ENCODE measurements at regions not wholly inside any gene's neighbourhood (a gene's known extent, or its start where the extent isn't known, plus 50 kb on each side); places are given as distances from the start of the nearest gene placed in this dataset.

DNA sequence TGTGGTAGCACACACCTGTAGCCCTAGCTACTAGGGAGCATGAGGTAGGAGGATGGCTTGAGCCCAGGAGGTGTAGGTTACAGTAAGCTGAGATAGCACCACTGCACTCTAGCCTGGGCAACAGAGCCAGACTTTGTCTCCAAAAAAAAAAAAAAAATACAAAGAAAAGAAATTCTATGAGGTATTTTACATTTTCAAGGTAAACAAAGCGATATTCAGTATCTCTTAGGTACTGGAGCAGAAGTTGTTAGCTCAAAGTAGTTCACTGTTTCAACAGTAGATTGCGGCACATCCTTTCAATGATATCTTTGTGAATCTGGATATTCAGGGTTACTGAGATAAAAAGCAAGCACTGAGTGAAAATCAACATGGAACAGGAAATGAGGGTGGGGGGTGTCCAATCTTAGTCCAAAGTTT lies 318.5 kb downstream of the ZNF621 start:
- H3K4me3 ChIP-seq (ENCODE audit: low read depth in 1 of 2, low read length in 2 of 2), result no peak overlapping the region
- H3K9me3 ChIP-seq (ENCODE audit: control insufficient read depth in 1 of 2, low read length in 2 of 2), result no peaks in the 10 kb centered on the region
- no peaks in the 10 kb centered on the region for H3K4me1 ChIP-seq (ENCODE audit: control insufficient read depth in 1 of 2, insufficient read depth in 2 of 2, low read length in 2 of 2)
- no peak overlapping the region for H3K27ac ChIP-seq (ENCODE audit: low read depth, low read length)
- H3K36me3 ChIP-seq (ENCODE audit: control insufficient read depth in 1 of 2, insufficient read depth in 2 of 2, low read length in 2 of 2), result no peaks in the 10 kb centered on the region
- no peaks in the 10 kb centered on the region for H3K27me3 ChIP-seq (ENCODE audit: control insufficient read depth in 1 of 2, insufficient read depth in 2 of 2, low read length in 2 of 2)
- no peak overlapping the region for H3K9ac ChIP-seq (ENCODE audit: low read depth in 1 of 2, low read length in 2 of 2)

DNA sequence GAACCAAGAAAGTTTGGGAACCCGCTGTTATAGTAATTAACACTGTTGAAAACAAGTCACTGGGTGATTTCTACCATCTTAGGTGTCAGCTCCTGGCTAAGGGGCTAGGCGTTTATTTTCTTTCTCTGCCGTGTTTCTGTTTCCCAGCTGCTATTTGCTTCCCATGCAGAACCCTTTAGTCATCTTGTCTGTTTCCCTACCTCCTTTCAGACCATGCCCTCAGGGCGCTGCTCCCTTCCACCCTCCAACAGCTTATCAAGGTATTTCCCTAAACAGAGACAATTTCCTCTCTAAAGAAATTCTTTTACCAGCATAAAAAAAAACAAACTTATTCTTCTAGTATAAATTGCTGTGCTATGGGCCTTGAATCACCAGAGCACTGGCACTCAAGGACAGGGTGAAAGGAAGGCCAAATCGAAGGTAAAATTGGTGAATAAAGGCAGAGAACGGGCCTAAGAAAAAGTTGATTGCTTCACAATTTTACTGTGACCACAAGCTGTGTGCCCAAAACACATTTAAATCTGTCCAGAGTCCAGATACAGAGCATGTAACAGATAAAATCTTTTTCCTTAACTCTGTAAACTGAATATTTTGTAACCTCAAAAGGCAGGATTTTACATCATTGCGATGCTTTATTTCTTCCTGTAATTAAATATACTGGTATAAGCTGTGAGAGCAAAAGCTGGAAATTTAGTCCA lies 319.2 kb downstream of the ZNF621 start:
- no peaks in the 10 kb centered on the region for H3K9me3 ChIP-seq (ENCODE audit: control insufficient read depth in 1 of 2, low read length in 2 of 2)
- no peaks in the 10 kb centered on the region for H3K36me3 ChIP-seq (ENCODE audit: control insufficient read depth in 1 of 2, insufficient read depth in 2 of 2, low read length in 2 of 2)
- no peak overlapping the region for H3K27ac ChIP-seq (ENCODE audit: low read depth, low read length)
- H3K9ac ChIP-seq (ENCODE audit: low read depth in 1 of 2, low read length in 2 of 2), result no peak overlapping the region
- no peak overlapping the region for H3K4me3 ChIP-seq (ENCODE audit: low read depth in 1 of 2, low read length in 2 of 2)
- H3K4me1 ChIP-seq (ENCODE audit: control insufficient read depth in 1 of 2, insufficient read depth in 2 of 2, low read length in 2 of 2), result no peaks in the 10 kb centered on the region
- H3K27me3 ChIP-seq (ENCODE audit: control insufficient read depth in 1 of 2, insufficient read depth in 2 of 2, low read length in 2 of 2), result no peaks in the 10 kb centered on the region

DNA sequence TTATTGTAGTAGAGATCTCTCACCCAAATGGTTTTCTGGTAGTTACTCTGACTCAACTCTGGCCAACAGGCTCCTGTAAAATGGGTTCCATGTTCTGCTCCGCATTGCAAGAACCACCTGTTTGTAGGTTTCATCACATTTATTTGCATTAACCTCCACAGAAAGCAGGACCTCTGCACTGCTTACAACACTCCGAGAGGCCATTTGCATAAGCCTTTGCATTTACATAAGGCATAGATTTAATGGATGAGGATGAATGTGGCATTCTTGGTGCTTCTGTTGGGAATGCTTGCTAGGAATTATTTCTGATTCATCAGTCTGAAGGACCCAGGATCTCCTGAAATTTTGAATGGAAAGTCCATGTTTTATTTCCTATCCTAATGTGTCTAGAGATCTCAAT lies 320.1 kb downstream of the ZNF621 start:
- Histone ChIP-seq H3K27ac (ENCODE audit: low read depth, low read length) (no peak overlapping the region), H3K36me3 (ENCODE audit: control insufficient read depth in 1 of 2, insufficient read depth in 2 of 2, low read length in 2 of 2) (no peaks in the 10 kb centered on the region), H3K9me3 (ENCODE audit: control insufficient read depth in 1 of 2, low read length in 2 of 2) (no peaks in the 10 kb centered on the region), H3K9ac (ENCODE audit: low read depth in 1 of 2, low read length in 2 of 2) (no peak overlapping the region), H3K4me3 (ENCODE audit: low read depth in 1 of 2, low read length in 2 of 2) (no peak overlapping the region), H3K27me3 (ENCODE audit: control insufficient read depth in 1 of 2, insufficient read depth in 2 of 2, low read length in 2 of 2) (no peaks in the 10 kb centered on the region), H3K4me1 (ENCODE audit: control insufficient read depth in 1 of 2, insufficient read depth in 2 of 2, low read length in 2 of 2) (no peaks in the 10 kb centered on the region)

DNA sequence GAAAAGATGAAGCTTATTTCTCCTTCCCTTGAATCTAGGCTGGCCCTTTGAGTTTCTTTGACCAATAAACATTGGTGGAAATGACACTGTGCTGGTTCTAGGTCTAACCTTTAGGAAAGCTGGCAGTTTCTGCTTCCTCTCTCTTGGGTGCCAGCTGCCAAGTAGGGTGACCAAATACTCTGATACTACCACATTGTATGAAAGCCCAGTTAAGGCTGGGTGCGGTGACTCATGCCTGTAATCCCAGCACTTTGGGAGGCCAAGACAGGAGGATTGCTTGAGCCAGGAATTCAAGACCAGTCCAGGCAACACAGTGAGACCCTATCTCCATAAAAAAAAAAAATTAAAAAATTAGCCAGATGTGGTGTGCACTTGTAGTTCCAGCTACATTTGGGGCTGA lies 320.7 kb downstream of the ZNF621 start:
- H3K36me3 ChIP-seq (ENCODE audit: control insufficient read depth in 1 of 2, insufficient read depth in 2 of 2, low read length in 2 of 2), result no peaks in the 10 kb centered on the region
- no peak overlapping the region for H3K4me3 ChIP-seq (ENCODE audit: low read depth in 1 of 2, low read length in 2 of 2)
- H3K9ac ChIP-seq (ENCODE audit: low read depth in 1 of 2, low read length in 2 of 2), result no peak overlapping the region
- no peak overlapping the region for H3K27ac ChIP-seq (ENCODE audit: low read depth, low read length)
- H3K27me3 ChIP-seq (ENCODE audit: control insufficient read depth in 1 of 2, insufficient read depth in 2 of 2, low read length in 2 of 2), result no peaks in the 10 kb centered on the region
- no peaks in the 10 kb centered on the region for H3K4me1 ChIP-seq (ENCODE audit: control insufficient read depth in 1 of 2, insufficient read depth in 2 of 2, low read length in 2 of 2)
- H3K9me3 ChIP-seq (ENCODE audit: control insufficient read depth in 1 of 2, low read length in 2 of 2), result no peaks in the 10 kb centered on the region

DNA sequence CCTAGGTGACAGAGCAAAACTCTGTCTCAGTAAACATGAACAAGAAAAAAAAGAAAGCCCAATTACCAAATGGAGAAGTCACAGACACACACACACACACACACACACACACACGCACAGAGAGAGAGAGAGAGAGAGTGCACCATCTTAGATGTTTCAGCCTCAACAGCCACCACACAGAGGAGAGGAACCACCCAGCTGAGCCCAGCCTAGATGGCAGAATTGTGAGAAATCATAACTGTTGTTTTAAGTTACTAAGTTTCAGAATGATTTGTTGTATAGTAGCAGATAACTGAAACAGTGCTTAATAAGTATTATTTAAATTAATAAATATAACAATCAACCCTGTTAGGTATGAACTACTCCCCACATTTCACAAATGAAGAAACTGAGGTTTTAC lies 321.2 kb downstream of the ZNF621 start:
- Histone ChIP-seq H3K27me3 (ENCODE audit: control insufficient read depth in 1 of 2, insufficient read depth in 2 of 2, low read length in 2 of 2) (no peaks in the 10 kb centered on the region), H3K4me1 (ENCODE audit: control insufficient read depth in 1 of 2, insufficient read depth in 2 of 2, low read length in 2 of 2) (no peaks in the 10 kb centered on the region), H3K36me3 (ENCODE audit: control insufficient read depth in 1 of 2, insufficient read depth in 2 of 2, low read length in 2 of 2) (no peaks in the 10 kb centered on the region), H3K27ac (ENCODE audit: low read depth, low read length) (no peak overlapping the region), H3K9ac (ENCODE audit: low read depth in 1 of 2, low read length in 2 of 2) (no peak overlapping the region), H3K4me3 (ENCODE audit: low read depth in 1 of 2, low read length in 2 of 2) (no peak overlapping the region), H3K9me3 (ENCODE audit: control insufficient read depth in 1 of 2, low read length in 2 of 2) (no peaks in the 10 kb centered on the region)

DNA sequence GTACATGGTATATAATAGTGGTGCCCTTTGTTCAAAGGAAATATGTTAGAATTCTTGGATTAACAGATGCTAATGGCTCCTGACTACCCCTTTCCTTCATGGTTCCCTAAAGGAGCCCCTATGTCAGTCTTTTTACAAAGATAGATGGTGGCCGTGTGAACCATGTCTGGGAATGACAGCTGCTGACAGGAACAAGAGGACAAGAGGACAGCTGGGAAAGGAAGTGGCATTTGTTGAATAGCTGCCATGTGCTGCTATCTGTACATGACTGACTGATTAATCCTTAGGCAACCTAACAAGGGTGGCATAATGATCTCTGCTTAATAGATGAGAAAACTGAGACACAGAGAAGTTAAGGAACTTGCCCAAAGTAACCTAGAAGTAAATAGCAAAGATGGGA lies 321.7 kb downstream of the ZNF621 start:
- H3K4me3 ChIP-seq (ENCODE audit: low read depth in 1 of 2, low read length in 2 of 2), result no peak overlapping the region
- H3K27ac ChIP-seq (ENCODE audit: low read depth, low read length), result no peak overlapping the region
- no peaks in the 10 kb centered on the region for H3K9me3 ChIP-seq (ENCODE audit: control insufficient read depth in 1 of 2, low read length in 2 of 2)
- H3K4me1 ChIP-seq (ENCODE audit: control insufficient read depth in 1 of 2, insufficient read depth in 2 of 2, low read length in 2 of 2), result no peaks in the 10 kb centered on the region
- no peak overlapping the region for H3K9ac ChIP-seq (ENCODE audit: low read depth in 1 of 2, low read length in 2 of 2)
- no peaks in the 10 kb centered on the region for H3K36me3 ChIP-seq (ENCODE audit: control insufficient read depth in 1 of 2, insufficient read depth in 2 of 2, low read length in 2 of 2)
- no peaks in the 10 kb centered on the region for H3K27me3 ChIP-seq (ENCODE audit: control insufficient read depth in 1 of 2, insufficient read depth in 2 of 2, low read length in 2 of 2)

DNA sequence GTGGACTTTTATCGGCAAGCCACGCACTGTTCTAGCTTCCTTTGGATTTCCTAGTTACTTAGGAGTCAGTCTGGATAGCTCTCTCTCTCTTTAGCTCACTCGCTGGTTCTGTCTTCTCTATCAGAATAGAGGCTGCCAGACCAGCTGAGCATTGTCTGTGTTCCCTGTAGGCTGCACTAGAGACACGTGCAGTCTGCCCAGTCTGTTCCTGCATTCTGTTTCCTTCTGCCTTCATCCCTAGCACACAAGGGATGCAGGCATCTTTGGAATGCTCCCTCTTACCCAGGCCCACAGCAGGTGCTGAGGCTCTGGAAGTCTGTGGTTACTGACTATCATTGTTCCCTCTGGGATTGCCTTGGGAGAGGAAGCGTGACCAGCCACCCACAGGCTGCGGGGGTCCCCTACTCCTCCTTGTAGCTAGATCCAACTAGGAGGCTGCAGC lies 322.8 kb downstream of the ZNF621 start:
- H3K4me1 ChIP-seq (ENCODE audit: control insufficient read depth in 1 of 2, insufficient read depth in 2 of 2, low read length in 2 of 2), result no peaks in the 10 kb centered on the region
- no peaks in the 10 kb centered on the region for H3K36me3 ChIP-seq (ENCODE audit: control insufficient read depth in 1 of 2, insufficient read depth in 2 of 2, low read length in 2 of 2)
- no peaks in the 10 kb centered on the region for H3K27me3 ChIP-seq (ENCODE audit: control insufficient read depth in 1 of 2, insufficient read depth in 2 of 2, low read length in 2 of 2)
- H3K9ac ChIP-seq (ENCODE audit: low read depth in 1 of 2, low read length in 2 of 2), result no peak overlapping the region
- no peak overlapping the region for H3K4me3 ChIP-seq (ENCODE audit: low read depth in 1 of 2, low read length in 2 of 2)
- no peaks in the 10 kb centered on the region for H3K9me3 ChIP-seq (ENCODE audit: control insufficient read depth in 1 of 2, low read length in 2 of 2)
- no peak overlapping the region for H3K27ac ChIP-seq (ENCODE audit: low read depth, low read length)

DNA sequence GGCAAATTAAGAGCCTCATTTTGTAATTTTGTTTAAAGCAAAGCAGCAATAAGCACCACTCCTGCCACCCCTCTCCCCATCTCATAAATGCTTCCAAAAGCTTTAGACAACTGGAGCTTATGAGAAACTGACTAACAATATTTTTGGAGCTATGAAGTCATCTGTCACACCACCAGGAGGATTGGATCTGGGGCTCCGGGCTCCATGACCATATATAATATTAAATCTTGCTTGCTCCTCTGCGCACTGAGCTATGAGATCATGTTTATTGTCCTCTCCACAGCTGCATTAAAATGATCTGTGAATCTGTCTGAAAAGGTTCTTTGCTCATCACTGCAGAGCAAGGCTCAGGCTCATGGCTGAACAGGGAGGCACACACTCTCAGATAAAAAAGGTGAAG lies 323.7 kb downstream of the ZNF621 start:
- Histone ChIP-seq H3K9ac (ENCODE audit: low read depth in 1 of 2, low read length in 2 of 2) (no peak overlapping the region), H3K9me3 (ENCODE audit: control insufficient read depth in 1 of 2, low read length in 2 of 2) (no peaks in the 10 kb centered on the region), H3K4me1 (ENCODE audit: control insufficient read depth in 1 of 2, insufficient read depth in 2 of 2, low read length in 2 of 2) (no peaks in the 10 kb centered on the region), H3K27me3 (ENCODE audit: control insufficient read depth in 1 of 2, insufficient read depth in 2 of 2, low read length in 2 of 2) (no peaks in the 10 kb centered on the region), H3K4me3 (ENCODE audit: low read depth in 1 of 2, low read length in 2 of 2) (no peak overlapping the region), H3K27ac (ENCODE audit: low read depth, low read length) (no peak overlapping the region), H3K36me3 (ENCODE audit: control insufficient read depth in 1 of 2, insufficient read depth in 2 of 2, low read length in 2 of 2) (no peaks in the 10 kb centered on the region)

DNA sequence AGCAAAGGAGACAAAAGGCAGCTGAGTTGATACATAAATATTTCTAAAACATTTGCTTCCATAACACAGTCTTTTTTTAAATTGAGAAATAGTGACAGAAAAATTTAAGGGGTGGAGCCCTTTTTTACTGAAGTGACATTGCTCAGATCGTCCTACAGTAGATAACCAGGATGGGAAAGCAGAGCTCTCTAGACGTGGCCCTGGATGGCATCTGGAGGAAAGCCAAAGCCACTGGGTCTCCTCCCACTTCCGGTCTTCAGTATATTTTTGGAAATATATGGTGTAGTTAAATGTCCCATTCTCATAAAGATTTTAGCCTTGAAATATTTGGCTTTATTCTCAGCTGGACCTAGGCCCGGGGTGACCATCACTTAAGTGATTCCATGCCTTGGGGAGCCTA lies 326.1 kb downstream of the ZNF621 start:
- Histone ChIP-seq H3K4me3 (ENCODE audit: low read depth in 1 of 2, low read length in 2 of 2) (no peak overlapping the region), H3K9me3 (ENCODE audit: control insufficient read depth in 1 of 2, low read length in 2 of 2) (no peaks in the 10 kb centered on the region), H3K27me3 (ENCODE audit: control insufficient read depth in 1 of 2, insufficient read depth in 2 of 2, low read length in 2 of 2) (no peaks in the 10 kb centered on the region), H3K4me1 (ENCODE audit: control insufficient read depth in 1 of 2, insufficient read depth in 2 of 2, low read length in 2 of 2) (no peaks in the 10 kb centered on the region), H3K9ac (ENCODE audit: low read depth in 1 of 2, low read length in 2 of 2) (no peak overlapping the region), H3K27ac (ENCODE audit: low read depth, low read length) (no peak overlapping the region), H3K36me3 (ENCODE audit: control insufficient read depth in 1 of 2, insufficient read depth in 2 of 2, low read length in 2 of 2) (no peaks in the 10 kb centered on the region)

DNA sequence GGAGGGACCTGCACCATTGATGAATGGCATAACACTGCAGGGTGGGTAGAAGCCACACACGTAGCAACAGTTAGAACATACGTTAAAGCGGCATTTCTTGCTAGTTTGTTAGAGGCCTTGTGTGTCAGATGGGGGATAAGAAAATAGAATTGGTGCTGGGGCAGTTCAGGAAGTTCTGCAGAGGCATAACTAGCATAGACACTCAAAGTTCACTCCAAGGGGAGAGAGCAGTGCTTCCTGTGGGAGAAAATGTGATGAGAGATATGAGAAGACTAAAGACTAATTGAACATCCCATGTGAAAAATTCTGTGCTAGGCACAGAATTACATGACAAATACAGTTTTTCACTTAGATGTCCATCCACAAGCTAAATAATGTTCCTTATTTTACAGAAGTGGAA lies 327.1 kb downstream of the ZNF621 start:
- Histone ChIP-seq H3K9me3 (ENCODE audit: control insufficient read depth in 1 of 2, low read length in 2 of 2) (no peaks in the 10 kb centered on the region), H3K27me3 (ENCODE audit: control insufficient read depth in 1 of 2, insufficient read depth in 2 of 2, low read length in 2 of 2) (no peaks in the 10 kb centered on the region), H3K27ac (ENCODE audit: low read depth, low read length) (no peak overlapping the region), H3K9ac (ENCODE audit: low read depth in 1 of 2, low read length in 2 of 2) (no peak overlapping the region), H3K36me3 (ENCODE audit: control insufficient read depth in 1 of 2, insufficient read depth in 2 of 2, low read length in 2 of 2) (no peaks in the 10 kb centered on the region), H3K4me1 (ENCODE audit: control insufficient read depth in 1 of 2, insufficient read depth in 2 of 2, low read length in 2 of 2) (no peaks in the 10 kb centered on the region), H3K4me3 (ENCODE audit: low read depth in 1 of 2, low read length in 2 of 2) (no peak overlapping the region)

DNA sequence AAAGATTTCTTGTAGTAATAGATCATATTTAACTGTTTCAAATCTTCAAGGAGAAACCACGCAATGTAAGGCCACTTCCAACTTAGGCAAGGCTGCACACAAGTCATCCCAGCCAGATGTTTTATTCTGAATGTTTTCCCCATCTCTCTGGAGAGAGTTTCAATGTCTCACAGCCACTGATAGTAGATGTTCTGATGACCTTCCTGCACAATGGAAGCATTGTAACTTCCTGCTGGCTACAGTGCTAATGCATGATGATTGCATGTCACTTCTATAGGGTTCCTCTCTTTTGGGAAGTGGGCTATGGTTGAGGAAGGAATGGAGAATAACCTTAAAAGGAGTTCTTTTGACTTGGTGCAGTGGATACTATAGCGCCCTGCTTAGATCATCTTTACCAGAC lies 328.0 kb downstream of the ZNF621 start:
- H3K4me1 ChIP-seq (ENCODE audit: control insufficient read depth in 1 of 2, insufficient read depth in 2 of 2, low read length in 2 of 2), result no peaks in the 10 kb centered on the region
- no peaks in the 10 kb centered on the region for H3K9me3 ChIP-seq (ENCODE audit: control insufficient read depth in 1 of 2, low read length in 2 of 2)
- H3K27me3 ChIP-seq (ENCODE audit: control insufficient read depth in 1 of 2, insufficient read depth in 2 of 2, low read length in 2 of 2), result no peaks in the 10 kb centered on the region
- no peak overlapping the region for H3K4me3 ChIP-seq (ENCODE audit: low read depth in 1 of 2, low read length in 2 of 2)
- no peak overlapping the region for H3K27ac ChIP-seq (ENCODE audit: low read depth, low read length)
- H3K9ac ChIP-seq (ENCODE audit: low read depth in 1 of 2, low read length in 2 of 2), result no peak overlapping the region
- no peaks in the 10 kb centered on the region for H3K36me3 ChIP-seq (ENCODE audit: control insufficient read depth in 1 of 2, insufficient read depth in 2 of 2, low read length in 2 of 2)
